ENCODE measurements at regions not wholly inside any gene's neighbourhood (a gene's known extent, or its start where the extent isn't known, plus 50 kb on each side); places are given as distances from the start of the nearest gene placed in this dataset.
"Not testable (repeated sequence)": the region's sequence is repeated elsewhere in the genome, so short reads cannot be mapped to it uniquely, and the experiment has no call there.

GRCh38 chr13:59360916-59361315 lies 802.8 kb downstream of the DIAPH3 start:
- no peak for DNase-seq (ENCODE audit: low spot score)

- no peak for DNase-seq (ENCODE audit: low spot score)
Observed at GRCh38 chr13:59363313-59363712, 800.4 kb downstream of the DIAPH3 start.

- DNase-seq (ENCODE audit: low spot score), result no peak
Observed at GRCh38 chr13:59363947-59364346, 799.8 kb downstream of the DIAPH3 start.

DNA sequence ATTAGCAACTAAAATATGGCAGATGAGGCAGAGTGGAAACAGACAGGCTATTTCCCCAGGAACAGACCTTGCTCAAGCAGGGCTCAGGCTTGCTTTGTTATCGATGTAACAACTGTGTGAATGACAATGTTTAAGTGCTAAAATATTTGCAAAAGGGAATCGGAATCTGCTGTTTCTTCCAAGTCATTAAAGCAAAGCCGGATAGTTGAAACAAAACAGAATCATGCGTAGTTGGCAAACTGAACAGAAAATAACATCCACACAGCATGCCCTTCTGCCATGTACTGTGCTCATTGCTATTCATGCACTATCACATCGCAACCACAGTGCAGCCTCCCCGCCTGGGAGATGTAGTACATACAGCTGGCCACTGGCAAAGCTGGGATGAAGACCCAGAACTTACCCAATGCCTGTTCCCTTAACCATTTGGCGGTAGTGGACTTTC lies 799.1 kb downstream of the DIAPH3 start:
- DNase-seq (ENCODE audit: low spot score), result no peak

GRCh38 chr13:59367467-59367866 lies 796.3 kb downstream of the DIAPH3 start:
- DNase-seq (ENCODE audit: low spot score), result no peak

DNA sequence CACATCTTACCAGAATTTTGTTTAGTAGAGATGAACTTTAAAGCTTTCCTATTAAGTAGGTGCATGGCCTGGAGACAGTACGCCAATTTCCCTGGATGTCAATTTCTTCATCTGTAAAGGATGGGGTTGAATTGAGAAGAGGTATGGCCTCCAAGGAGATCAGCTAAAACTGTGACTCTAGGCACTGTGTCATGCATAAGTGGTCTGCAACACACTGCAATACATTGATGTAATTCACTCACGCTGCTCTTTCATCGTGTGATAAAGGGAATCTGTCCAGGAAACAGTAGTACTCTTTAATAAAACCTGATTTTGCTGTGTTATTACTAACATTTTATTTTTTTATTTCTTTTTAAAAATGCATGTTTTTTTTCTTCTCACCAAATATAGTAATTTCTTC lies 795.8 kb downstream of the DIAPH3 start:
- no peak for DNase-seq (ENCODE audit: low spot score)

DNA sequence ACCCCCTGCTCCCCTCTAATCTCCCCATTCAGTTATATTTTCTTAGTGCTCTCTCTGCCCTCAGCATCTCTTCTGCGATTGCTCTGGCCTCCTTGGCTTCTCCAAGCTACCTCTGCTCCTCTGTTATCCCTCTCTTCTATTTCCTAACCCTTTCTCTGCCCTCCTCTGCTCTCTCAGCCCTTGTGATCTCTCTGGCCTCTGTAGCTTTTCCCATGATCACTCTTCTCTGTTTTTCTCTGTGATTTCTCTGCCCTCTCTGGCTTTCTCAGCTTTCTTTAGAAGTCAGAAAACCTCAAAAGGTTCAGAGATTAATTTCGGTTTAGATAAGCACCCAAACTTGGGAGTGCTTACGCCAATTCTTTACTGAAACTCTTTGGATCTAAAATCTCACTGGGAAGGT lies 795.0 kb downstream of the DIAPH3 start:
- DNase-seq (ENCODE audit: low spot score), result no peak

DNA sequence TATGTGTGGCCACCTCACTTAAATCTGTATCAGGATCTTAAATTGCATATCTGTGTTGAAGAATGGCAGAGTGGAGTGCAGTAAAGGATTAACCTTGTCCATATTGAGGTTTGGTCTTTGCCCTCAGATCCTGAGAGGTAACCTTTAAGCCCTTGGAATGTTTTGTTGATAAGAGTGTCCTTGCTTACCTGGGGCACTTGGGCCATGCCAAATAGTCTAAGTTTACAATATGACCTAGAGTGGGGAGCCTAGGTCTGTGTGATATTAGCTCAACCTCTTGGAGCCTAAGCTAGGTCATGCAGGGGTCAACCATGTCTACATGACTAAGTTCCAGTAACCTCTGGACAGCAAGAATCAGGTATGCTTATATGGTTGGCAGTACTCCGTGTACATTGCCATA lies 792.5 kb downstream of the DIAPH3 start:
- no peak for DNase-seq (ENCODE audit: low spot score)

- DNase-seq (ENCODE audit: low spot score), result no peak
Observed at GRCh38 chr13:59373341-59373740, 790.4 kb downstream of the DIAPH3 start.

DNA sequence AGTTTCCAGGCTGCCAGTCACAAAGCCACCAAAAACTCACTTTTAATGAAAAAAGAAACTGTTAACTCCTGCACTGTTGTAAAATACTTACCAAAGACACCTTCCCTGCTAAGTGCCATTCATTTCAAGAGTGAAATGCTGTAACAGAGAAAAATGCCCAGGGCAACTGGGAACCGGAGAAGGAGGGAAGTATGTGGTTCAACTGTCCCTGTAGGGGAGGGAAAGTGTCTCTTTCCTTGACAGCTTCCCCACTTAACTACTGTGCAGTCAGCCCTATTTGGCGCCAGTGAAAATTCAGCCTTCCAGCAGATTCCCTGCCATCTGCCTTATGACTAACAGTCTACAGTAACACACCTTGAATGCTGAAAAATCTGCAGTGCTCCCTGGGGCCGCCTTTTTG lies 789.0 kb downstream of the DIAPH3 start:
- DNase-seq (ENCODE audit: low spot score), result no peak

DNA sequence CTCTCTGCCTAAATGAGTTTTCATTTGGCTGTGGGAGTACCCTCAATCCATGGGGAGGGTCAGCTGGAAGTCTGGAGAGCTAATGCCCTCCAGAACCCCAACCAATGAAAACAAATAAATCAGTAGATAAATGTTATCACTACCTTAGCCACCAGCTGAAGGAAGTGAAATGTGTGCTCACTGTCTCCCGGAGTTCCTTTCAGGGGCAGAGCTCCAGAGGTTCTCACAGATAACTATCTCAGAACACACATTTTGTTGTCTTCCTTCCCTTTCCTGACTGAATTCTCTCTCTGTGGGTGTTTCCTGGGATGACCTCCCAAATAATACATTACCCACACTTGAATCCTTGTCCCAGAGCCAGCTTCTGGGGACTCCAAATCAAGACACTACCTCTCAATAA lies 779.6 kb downstream of the DIAPH3 start:
- DNase-seq (ENCODE audit: low spot score), result no peak

DNA sequence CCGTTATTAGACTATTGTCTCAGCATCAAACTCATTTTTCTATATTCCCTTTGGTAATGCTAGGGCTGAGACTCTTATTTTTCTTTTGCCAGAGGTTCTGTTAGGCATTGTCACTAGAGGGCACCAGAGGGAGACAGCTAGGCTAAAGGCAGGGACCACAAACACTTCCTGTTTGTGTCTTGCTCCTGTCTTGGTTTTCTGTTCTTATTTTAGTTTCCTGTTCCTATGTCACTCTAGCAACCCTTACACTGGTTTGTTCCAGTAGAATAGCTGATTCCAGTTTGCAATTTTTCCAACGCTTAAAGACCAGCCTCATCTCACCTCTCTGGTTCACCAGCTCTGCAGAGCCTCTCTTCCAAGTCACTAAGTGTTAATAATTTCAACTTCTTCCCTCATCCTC lies 772.0 kb downstream of the DIAPH3 start:
- peak; percentile 70 for DNase-seq (ENCODE audit: low spot score)

GRCh38 chr13:59392328-59392727 lies 771.4 kb downstream of the DIAPH3 start:
- no peak for DNase-seq (ENCODE audit: low spot score)

- no peak for DNase-seq (ENCODE audit: low spot score)
Observed at GRCh38 chr13:59394496-59394895, 769.2 kb downstream of the DIAPH3 start.

GRCh38 chr13:59398127-59398526 lies 765.6 kb downstream of the DIAPH3 start:
- DNase-seq (ENCODE audit: low spot score), result no peak

- DNase-seq (ENCODE audit: low spot score), result no peak
Observed at GRCh38 chr13:59398661-59399060, 765.1 kb downstream of the DIAPH3 start.

GRCh38 chr13:59399513-59399912 lies 764.2 kb downstream of the DIAPH3 start:
- DNase-seq (ENCODE audit: low spot score), result no peak

- DNase-seq (ENCODE audit: low spot score), result no peak
Observed at GRCh38 chr13:59404331-59404730, 759.4 kb downstream of the DIAPH3 start.

DNA sequence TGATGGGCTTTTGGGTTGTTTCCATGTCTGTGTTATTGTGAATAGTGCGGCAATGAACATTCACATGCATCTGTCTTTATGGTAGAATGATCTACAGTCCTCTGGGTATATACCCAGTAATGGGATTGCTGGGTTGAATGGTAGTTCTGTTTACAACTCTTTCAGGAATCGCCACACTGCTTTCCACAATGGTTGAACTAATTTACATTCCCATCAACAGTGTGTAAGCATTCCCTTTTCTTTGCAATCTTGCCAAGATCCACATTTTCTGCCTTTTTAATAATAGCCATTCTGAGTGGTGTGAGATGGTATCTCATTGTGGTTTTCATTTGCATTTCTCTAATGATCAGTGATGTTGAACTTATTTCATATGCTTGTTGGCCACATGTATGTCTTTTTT lies 756.5 kb downstream of the DIAPH3 start:
- DNase-seq (ENCODE audit: low spot score), result not testable (repeated sequence)

DNA sequence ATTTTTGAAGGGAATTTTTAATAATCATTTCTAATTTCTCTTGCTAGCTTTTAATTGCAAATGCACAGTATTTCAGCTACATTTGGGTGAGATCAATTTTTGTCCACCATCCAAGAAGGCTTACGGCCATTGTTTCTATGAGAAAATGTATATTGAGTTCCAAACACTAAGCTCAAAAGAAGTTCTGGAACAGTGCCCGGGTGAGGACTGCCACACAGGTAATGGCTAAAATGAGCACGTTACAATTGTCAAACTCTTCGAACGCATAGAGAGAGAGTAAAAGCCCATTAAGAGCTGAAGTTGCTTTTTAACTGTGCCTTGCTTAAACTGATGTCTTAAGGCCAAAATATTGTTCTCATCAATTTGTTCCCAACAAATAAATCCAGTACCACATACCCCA lies 755.0 kb downstream of the DIAPH3 start:
- no peak for DNase-seq (ENCODE audit: low spot score)

- no peak for DNase-seq (ENCODE audit: low spot score)
Observed at GRCh38 chr13:59409211-59409610, 754.5 kb downstream of the DIAPH3 start.

DNA sequence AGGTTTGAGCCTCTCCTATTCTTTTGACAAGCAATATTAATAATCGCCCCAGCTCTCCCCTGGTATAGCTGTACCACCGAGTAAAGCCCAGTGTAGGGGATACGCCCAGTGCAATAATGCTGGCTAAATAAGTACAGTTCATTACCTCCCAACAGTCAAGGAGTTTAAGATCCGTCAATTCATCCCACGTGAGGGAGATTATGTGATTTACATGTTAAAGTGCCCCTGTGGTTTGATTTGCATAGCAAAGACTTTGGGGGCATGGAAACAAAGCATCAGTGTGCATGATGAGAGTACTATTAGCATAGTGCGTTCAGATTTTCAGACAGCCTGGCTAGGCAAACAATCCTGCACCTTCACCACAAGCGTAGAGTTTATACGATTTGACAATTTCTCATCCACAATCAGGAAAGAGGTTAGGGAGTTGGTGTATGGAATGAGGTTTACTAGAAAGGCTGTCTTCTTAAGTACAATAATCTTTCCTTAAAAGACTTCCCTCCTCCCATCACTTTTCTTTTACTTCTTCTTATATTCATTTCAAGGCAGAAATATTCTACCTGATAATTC lies 754.0 kb downstream of the DIAPH3 start:
- DNase-seq (ENCODE audit: low spot score), result no peak

DNA sequence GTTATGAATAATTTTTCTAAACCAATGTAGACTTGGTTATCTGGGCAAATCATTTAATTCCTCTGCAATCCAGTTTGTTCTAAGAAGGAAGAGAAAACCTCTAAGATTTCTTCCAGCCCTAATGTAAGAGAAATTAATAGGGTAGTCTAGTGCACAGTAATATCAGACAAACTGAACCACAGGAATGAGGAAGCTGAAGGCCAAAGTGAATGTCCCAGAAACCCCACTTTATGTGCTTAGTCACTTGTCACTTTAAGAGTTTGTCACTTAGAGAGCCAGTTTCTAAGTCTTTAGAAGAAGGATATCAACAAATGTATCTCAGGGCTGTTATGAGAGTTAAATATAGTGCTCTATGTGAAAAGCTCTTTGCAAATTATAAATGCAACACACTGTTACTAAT lies 750.6 kb downstream of the DIAPH3 start:
- no peak for DNase-seq (ENCODE audit: low spot score)

- no peak for DNase-seq (ENCODE audit: low spot score)
Observed at GRCh38 chr13:59414006-59414405, 749.7 kb downstream of the DIAPH3 start.

GRCh38 chr13:59415498-59415897 lies 748.2 kb downstream of the DIAPH3 start:
- DNase-seq (ENCODE audit: low spot score), result no peak

All from CD4-positive, alpha-beta T cell treated with Interleukin-15 for 4 hours (primary cell).